ENCODE measurements at regions not wholly inside any gene's neighbourhood (a gene's known extent, or its start where the extent isn't known, plus 50 kb on each side); places are given as distances from the start of the nearest gene placed in this dataset.

DNA sequence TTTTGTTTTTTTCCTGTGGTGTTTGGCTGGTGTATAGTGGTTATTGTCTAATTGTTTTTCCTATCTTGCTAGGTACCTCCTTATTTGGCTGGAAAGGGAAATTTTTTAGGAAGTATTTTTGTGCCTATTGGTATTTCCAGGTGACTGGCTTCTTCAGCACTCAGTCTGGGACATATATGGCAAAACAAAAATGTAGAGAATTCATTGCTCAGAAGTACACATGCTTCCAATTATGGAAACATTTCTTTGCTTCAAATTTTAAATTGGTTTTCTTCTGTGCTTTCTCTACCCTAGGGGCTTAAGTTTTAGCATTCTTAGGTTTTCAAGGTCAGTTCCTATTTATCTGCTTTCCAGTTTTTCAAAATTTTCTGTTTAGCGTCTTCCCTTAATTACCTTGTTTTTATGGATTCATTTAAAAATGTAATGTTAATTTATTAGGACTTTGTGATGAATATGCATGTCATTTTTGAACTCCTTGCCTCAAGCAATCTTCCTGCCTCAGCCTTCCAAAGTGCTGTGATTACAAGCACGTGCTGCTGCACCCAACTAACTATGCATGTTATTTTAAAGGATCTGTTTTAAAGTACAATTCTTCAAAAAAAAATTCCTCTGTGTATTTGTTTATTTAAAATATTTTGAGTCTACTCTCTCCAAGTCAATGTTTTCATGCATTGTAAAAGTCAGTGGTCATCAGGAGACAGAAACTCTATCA, 231.9 kb upstream of the DPPA4 start:
- Histone ChIP-seq H3K27ac (ENCODE audit: low read depth, low read length) (no peak overlapping the region), H3K36me3 (ENCODE audit: control insufficient read depth, insufficient read depth, low read length) (no peaks in the 10 kb centered on the region), H3K9me3 (ENCODE audit: control insufficient read depth, low read length) (no peaks in the 10 kb centered on the region), H3K9ac (ENCODE audit: extremely low read depth, low read length, poor library complexity, severe bottlenecking) (no peak overlapping the region), H3K4me1 (ENCODE audit: control insufficient read depth, insufficient read depth, low read length) (no peaks in the 10 kb centered on the region), H3K4me3 (ENCODE audit: low read length) (no peak overlapping the region), H3K27me3 (ENCODE audit: control insufficient read depth, insufficient read depth, low read length, poor library complexity, severe bottlenecking) (peaks cover 28% of the 10 kb centered on the region)
- DNase-seq, result no peak
- H3K4me1 Mint-ChIP-seq, result no peaks in the 10 kb centered on the region
- TF ChIP-seq, protein P1, sequence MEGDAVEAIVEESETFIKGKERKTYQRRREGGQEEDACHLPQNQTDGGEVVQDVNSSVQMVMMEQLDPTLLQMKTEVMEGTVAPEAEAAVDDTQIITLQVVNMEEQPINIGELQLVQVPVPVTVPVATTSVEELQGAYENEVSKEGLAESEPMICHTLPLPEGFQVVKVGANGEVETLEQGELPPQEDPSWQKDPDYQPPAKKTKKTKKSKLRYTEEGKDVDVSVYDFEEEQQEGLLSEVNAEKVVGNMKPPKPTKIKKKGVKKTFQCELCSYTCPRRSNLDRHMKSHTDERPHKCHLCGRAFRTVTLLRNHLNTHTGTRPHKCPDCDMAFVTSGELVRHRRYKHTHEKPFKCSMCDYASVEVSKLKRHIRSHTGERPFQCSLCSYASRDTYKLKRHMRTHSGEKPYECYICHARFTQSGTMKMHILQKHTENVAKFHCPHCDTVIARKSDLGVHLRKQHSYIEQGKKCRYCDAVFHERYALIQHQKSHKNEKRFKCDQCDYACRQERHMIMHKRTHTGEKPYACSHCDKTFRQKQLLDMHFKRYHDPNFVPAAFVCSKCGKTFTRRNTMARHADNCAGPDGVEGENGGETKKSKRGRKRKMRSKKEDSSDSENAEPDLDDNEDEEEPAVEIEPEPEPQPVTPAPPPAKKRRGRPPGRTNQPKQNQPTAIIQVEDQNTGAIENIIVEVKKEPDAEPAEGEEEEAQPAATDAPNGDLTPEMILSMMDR (conservative IDR thresholded peaks at IDR 0.05), result no peak
- H3K9me3 Mint-ChIP-seq, result no peaks in the 10 kb centered on the region
- no peak overlapping the region for H3K27ac Mint-ChIP-seq
- no peak overlapping the region for H3K4me3 Mint-ChIP-seq
- 71 to 83% methylated on average over 1 of the region's 2 CpGs for WGBS, 2 experiments (ENCODE audit: insufficient coverage in 1 of 2, insufficient read length in 1 of 2)
- no peaks in the 10 kb centered on the region for H3K36me3 Mint-ChIP-seq (ENCODE audit: low read depth)
- H3K27me3 Mint-ChIP-seq (ENCODE audit: insufficient read depth), result peaks cover 4% of the 10 kb centered on the region

DNA sequence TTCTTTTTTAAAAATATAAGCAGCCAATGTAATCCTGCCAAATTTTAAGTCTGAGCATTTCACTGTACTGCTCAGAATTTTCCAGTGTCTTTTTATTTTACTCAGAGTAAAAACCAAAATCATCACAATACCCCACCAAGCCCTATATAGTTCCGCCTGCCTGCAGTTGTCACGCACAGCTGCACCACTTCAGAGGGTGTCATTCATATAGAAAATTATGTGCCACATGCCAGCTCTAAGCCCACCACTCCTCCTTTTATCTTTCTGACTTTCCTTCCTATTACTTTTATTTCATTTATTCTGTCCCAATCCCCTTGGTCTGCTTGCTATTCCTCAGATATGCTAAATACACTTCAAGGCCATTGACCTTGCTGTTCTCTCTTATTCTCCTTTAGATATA, 233.1 kb upstream of the DPPA4 start:
- H3K9ac ChIP-seq (ENCODE audit: extremely low read depth, low read length, poor library complexity, severe bottlenecking), result no peak overlapping the region
- Mint-ChIP-seq H3K4me1 (no peaks in the 10 kb centered on the region), H3K27me3 (ENCODE audit: insufficient read depth) (peaks cover 4% of the 10 kb centered on the region), H3K27ac (no peak overlapping the region), H3K4me3 (no peak overlapping the region), H3K9me3 (no peaks in the 10 kb centered on the region), H3K36me3 (ENCODE audit: low read depth) (no peaks in the 10 kb centered on the region)
- H3K27me3 ChIP-seq (ENCODE audit: control insufficient read depth, insufficient read depth, low read length, poor library complexity, severe bottlenecking), result peaks cover 28% of the 10 kb centered on the region
- TF ChIP-seq, protein P1 (conservative IDR thresholded peaks at IDR 0.05), result no peak
- no peak overlapping the region for H3K27ac ChIP-seq (ENCODE audit: low read depth, low read length)
- no peaks in the 10 kb centered on the region for H3K4me1 ChIP-seq (ENCODE audit: control insufficient read depth, insufficient read depth, low read length)
- 96 to 100% methylated on average over 2 of the region's 2 CpGs for whole genome bisulfite sequencing, 2 experiments (ENCODE audit: insufficient coverage in 1 of 2, insufficient read length in 1 of 2)
- H3K36me3 ChIP-seq (ENCODE audit: control insufficient read depth, insufficient read depth, low read length), result no peaks in the 10 kb centered on the region
- no peaks in the 10 kb centered on the region for H3K9me3 ChIP-seq (ENCODE audit: control insufficient read depth, low read length)
- no peak for DNase-seq
- no peak overlapping the region for H3K4me3 ChIP-seq (ENCODE audit: low read length)

DNA sequence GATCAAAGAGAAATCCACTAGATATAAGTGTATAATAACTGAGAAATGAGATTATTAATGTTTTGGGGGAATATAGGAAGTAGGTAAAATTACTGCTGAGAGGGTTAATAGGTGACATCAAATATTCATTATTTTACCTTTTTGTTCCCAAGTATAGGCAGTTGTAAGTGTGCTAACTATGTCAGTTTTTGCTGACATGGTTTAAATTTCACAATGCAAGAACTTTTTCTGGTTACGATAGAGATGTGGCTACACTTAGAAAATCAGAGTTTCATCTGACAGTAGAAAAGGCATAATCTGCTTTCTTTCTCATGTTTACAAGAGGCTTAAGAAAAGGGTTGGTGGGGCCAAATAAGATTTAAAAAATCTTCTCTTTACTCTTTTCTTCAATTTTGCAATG, 235.0 kb upstream of the DPPA4 start:
- Histone ChIP-seq H3K4me1 (ENCODE audit: control insufficient read depth, insufficient read depth, low read length) (no peaks in the 10 kb centered on the region), H3K9ac (ENCODE audit: extremely low read depth, low read length, poor library complexity, severe bottlenecking) (no peak overlapping the region), H3K27me3 (ENCODE audit: control insufficient read depth, insufficient read depth, low read length, poor library complexity, severe bottlenecking) (peaks cover 28% of the 10 kb centered on the region), H3K9me3 (ENCODE audit: control insufficient read depth, low read length) (no peaks in the 10 kb centered on the region), H3K36me3 (ENCODE audit: control insufficient read depth, insufficient read depth, low read length) (no peaks in the 10 kb centered on the region), H3K4me3 (ENCODE audit: low read length) (no peak overlapping the region), H3K27ac (ENCODE audit: low read depth, low read length) (no peak overlapping the region)
- WGBS, 2 experiments (ENCODE audit: insufficient coverage in 1 of 2, insufficient read length in 1 of 2), result 88 to 100% methylated on average over 1 of the region's 1 CpG
- no peaks in the 10 kb centered on the region for H3K36me3 Mint-ChIP-seq (ENCODE audit: low read depth)
- H3K27me3 Mint-ChIP-seq (ENCODE audit: insufficient read depth), result peaks cover 4% of the 10 kb centered on the region
- no peak overlapping the region for H3K27ac Mint-ChIP-seq
- no peak for DNase-seq
- no peaks in the 10 kb centered on the region for H3K4me1 Mint-ChIP-seq
- TF ChIP-seq, protein P1 (conservative IDR thresholded peaks at IDR 0.05), result no peak
- no peaks in the 10 kb centered on the region for H3K9me3 Mint-ChIP-seq
- no peak overlapping the region for H3K4me3 Mint-ChIP-seq

Data from endodermal cell (in vitro differentiated cells).